Calu3 (cell line): ENCODE measurements at regions not wholly inside any gene's neighbourhood (a gene's known extent, or its start where the extent isn't known, plus 50 kb on each side); places are given as distances from the start of the nearest gene placed in this dataset.

Experiments
- BruUV-seq: library from RNA; stranded (reverse); fragments of 400-500 nt; replicated peaks from 2 replicates; lab custom pipeline; 2021; lab: Mats Ljungman, UMichigan
- CTCF ChIA-PET: fragments of 300-600 bp; sonication (Branson Sonifier 250); formaldehyde crosslinking; loops from one replicate; lab custom pipeline; 2022; ENCODE audit warnings: antibody characterized with exemption; lab: Charles Lee
- DNase-seq: peaks from one replicate; pipeline ENCODE4 v3.0.0; 2022
- H3K27ac Mint-ChIP-seq: one replicate; pipeline ENCODE4 v1.8.0; 2022; ENCODE audit warnings: mixed read lengths; ENCODE audit not compliant: unreplicated experiment
- H3K27me3 Mint-ChIP-seq: one replicate; pipeline ENCODE4 v1.8.0; 2022; ENCODE audit warnings: mixed read lengths; ENCODE audit not compliant: unreplicated experiment
- H3K36me3 Mint-ChIP-seq: one replicate; pipeline ENCODE4 v1.8.0; 2022; ENCODE audit warnings: mild to moderate bottlenecking, moderate library complexity, mixed read lengths; ENCODE audit not compliant: insufficient read depth, unreplicated experiment
- H3K4me1 Mint-ChIP-seq: one replicate; pipeline ENCODE4 v1.8.0; 2022; ENCODE audit warnings: mild to moderate bottlenecking, low read depth, mixed read lengths; ENCODE audit not compliant: unreplicated experiment
- H3K4me3 Mint-ChIP-seq: one replicate; pipeline ENCODE4 v1.8.0; 2022; ENCODE audit warnings: mild to moderate bottlenecking, low read depth, moderate library complexity, mixed read lengths; ENCODE audit not compliant: unreplicated experiment
- H3K9me3 Mint-ChIP-seq: one replicate; pipeline ENCODE4 v1.8.0; 2022; ENCODE audit warnings: low read depth, mixed read lengths; ENCODE audit not compliant: unreplicated experiment
- intact Hi-C: fragments of 100-400 bp; cut with micrococcal nuclease; formaldehyde crosslinking; loops from one replicate; pipeline ENCODE4 v1.10.0; 2022; ENCODE audit not compliant: unreplicated experiment
- TF ChIP-seq, protein P1 (sequence below): fragments of 200-600 bp; IDR thresholded peaks from one replicate; pipeline ENCODE4 v1.8.0; 2022; ENCODE audit warnings: antibody characterized with exemption; ENCODE audit not compliant: unreplicated experiment

DNA sequence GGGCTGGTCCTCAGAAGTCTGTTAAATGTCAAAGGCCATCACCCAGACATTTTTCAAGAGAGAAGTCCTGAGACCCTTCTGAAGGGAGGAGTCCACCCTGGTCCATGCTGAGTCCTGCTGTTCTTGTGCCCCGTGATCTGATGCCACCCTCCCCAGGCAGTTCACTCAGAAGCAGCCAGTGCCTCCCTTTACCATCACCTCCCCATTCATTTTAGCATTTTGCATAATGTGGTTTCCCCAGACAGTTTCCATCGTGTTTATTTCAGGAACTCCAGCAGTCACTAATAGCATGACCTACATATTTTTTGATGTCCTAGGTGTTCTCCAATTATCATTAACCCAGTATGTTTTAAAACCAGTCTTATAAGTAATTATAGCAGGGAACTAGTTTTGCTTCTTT lies 353.0 kb upstream of the CDH5 start:
- no peak for DNase-seq
- CTCF ChIA-PET = no interaction called here

DNA sequence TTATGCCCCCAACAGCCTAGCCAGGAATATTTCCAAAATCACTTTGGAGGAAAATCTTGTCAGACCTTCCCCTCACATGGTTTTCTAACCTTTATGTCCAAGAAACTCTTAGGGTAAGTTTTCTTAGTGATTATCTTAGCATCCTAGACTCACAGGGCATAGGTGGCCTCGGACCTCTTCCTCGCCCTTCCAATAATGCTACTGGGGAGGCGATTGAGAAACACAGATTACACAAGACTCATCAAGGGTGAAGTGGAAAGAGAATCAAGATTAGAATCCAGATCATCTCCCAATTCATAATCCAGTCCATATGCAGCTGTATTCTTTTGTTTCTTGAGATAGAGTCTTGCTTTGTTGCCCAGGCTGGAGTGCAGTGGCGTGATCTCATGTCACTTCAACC lies 358.4 kb upstream of the CDH5 start:
- Mint-ChIP-seq H3K36me3 (no peaks in the 10 kb centered on the region), H3K4me3 (no peak overlapping the region), H3K4me1 (no peaks in the 10 kb centered on the region), H3K9me3 (peaks cover 6% of the 10 kb centered on the region), H3K27ac (no peak overlapping the region), H3K27me3 (peaks cover 72% of the 10 kb centered on the region)
- no TSS peak for BruUV-seq
- TF ChIP-seq, protein P1, sequence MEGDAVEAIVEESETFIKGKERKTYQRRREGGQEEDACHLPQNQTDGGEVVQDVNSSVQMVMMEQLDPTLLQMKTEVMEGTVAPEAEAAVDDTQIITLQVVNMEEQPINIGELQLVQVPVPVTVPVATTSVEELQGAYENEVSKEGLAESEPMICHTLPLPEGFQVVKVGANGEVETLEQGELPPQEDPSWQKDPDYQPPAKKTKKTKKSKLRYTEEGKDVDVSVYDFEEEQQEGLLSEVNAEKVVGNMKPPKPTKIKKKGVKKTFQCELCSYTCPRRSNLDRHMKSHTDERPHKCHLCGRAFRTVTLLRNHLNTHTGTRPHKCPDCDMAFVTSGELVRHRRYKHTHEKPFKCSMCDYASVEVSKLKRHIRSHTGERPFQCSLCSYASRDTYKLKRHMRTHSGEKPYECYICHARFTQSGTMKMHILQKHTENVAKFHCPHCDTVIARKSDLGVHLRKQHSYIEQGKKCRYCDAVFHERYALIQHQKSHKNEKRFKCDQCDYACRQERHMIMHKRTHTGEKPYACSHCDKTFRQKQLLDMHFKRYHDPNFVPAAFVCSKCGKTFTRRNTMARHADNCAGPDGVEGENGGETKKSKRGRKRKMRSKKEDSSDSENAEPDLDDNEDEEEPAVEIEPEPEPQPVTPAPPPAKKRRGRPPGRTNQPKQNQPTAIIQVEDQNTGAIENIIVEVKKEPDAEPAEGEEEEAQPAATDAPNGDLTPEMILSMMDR = no peak
- intact Hi-C loops = no loop called here
- CTCF ChIA-PET = no interaction called here
- no peak for DNase-seq

More for the DNA sequence above, 353.0 kb upstream of the CDH5 start:
- Mint-ChIP-seq H3K9me3 (peaks cover 5% of the 10 kb centered on the region), H3K27me3 (peaks cover 91% of the 10 kb centered on the region), H3K36me3 (no peaks in the 10 kb centered on the region), H3K27ac (no peak overlapping the region), H3K4me3 (no peak overlapping the region), H3K4me1 (no peaks in the 10 kb centered on the region)
- intact Hi-C loops = no loop called here
- BruUV-seq = no TSS peak
- TF ChIP-seq, protein P1 = no peak

DNA sequence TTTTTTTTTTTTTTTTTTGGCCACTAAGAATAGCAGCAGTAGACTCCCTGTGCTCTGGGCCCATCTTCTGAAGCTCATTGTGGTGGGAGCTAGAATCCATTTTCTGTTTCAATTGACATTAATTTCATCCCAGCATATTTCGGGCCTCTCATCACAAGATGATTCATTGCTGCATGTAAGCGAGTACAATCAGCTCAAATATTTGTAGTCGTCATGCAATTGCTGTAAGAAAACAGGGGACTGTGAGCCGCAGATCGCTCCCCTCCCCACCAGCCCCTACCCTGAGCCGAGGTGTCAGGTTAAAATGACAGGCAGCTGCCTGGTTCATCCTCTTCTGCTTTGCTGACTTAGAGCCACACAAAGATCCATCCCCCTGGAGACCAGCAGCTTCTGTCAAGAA lies 358.8 kb upstream of the CDH5 start:
- H3K9me3 Mint-ChIP-seq = peaks cover 6% of the 10 kb centered on the region
- H3K4me3 Mint-ChIP-seq = no peak overlapping the region
- BruUV-seq = no TSS peak
- no peak overlapping the region for H3K27ac Mint-ChIP-seq
- CTCF ChIA-PET = no interaction called here
- intact Hi-C loops = no loop called here
- peaks cover 73% of the 10 kb centered on the region for H3K27me3 Mint-ChIP-seq
- no peaks in the 10 kb centered on the region for H3K4me1 Mint-ChIP-seq
- no peaks in the 10 kb centered on the region for H3K36me3 Mint-ChIP-seq
- DNase-seq = no peak
- TF ChIP-seq, protein P1 = no peak

DNA sequence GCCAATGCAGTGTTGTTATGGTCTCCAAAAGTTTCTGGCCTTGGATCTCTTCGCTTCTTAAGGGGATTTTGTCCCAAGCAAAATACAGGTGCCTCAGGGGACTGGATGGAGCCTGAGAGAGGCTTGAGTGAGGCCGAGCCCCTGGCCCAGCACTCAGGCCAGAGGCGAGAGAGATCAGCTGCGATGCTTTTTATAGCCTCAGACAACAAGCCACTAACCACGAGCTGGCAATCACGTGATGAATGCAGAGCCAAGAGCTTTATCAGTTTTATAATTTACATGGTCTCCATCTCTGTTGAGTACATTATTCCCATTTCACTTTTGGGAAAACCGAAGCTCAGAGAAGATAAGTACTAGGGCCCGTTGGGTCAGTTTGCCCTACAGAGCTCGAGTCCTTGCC lies 360.0 kb upstream of the CDH5 start:
- intact Hi-C loops = no loop called here

More for the DNA sequence above, 360.0 kb upstream of the CDH5 start:
- no peaks in the 10 kb centered on the region for H3K36me3 Mint-ChIP-seq
- H3K4me1 Mint-ChIP-seq = no peaks in the 10 kb centered on the region
- no peak for DNase-seq
- H3K27ac Mint-ChIP-seq = no peak overlapping the region
- peaks cover 68% of the 10 kb centered on the region for H3K27me3 Mint-ChIP-seq
- TF ChIP-seq, protein P1 = no peak
- no peak overlapping the region for H3K4me3 Mint-ChIP-seq
- BruUV-seq = no TSS peak
- CTCF ChIA-PET = no interaction called here
- peaks cover 4% of the 10 kb centered on the region for H3K9me3 Mint-ChIP-seq
